ENCODE measurements at regions not wholly inside any gene's neighbourhood (a gene's known extent, or its start where the extent isn't known, plus 50 kb on each side); places are given as distances from the start of the nearest gene placed in this dataset.

GRCh38 chr16:7185165-7185564 is 147.5 kb upstream of the RBFOX1 start:
- no peak for DNase-seq (ENCODE audit: low spot score)

- no peak for DNase-seq (ENCODE audit: low spot score)
Measured at GRCh38 chr16:7183768-7184167, 148.9 kb upstream of the RBFOX1 start.

- DNase-seq (ENCODE audit: low spot score) = no peak
Measured at GRCh38 chr16:7182510-7183109, 150.0 kb upstream of the RBFOX1 start.

GRCh38 chr16:7177875-7178274 is 154.8 kb upstream of the RBFOX1 start:
- no peak for DNase-seq (ENCODE audit: low spot score)

GRCh38 chr16:7171151-7171550 is 161.5 kb upstream of the RBFOX1 start:
- no peak for DNase-seq (ENCODE audit: low spot score)

GRCh38 chr16:7167626-7168025 is 165.0 kb upstream of the RBFOX1 start:
- no peak for DNase-seq (ENCODE audit: low spot score)

- no peak for DNase-seq (ENCODE audit: low spot score)
Measured at GRCh38 chr16:7161891-7162290, 170.8 kb upstream of the RBFOX1 start.

- no peak for DNase-seq (ENCODE audit: low spot score)
Measured at GRCh38 chr16:7160093-7160492, 172.6 kb upstream of the RBFOX1 start.

- no peak for DNase-seq (ENCODE audit: low spot score)
Measured at GRCh38 chr16:7158481-7158880, 174.2 kb upstream of the RBFOX1 start.

- DNase-seq (ENCODE audit: low spot score) = no peak
Measured at GRCh38 chr16:7150230-7150629, 182.4 kb upstream of the RBFOX1 start.

GRCh38 chr16:7148606-7149005 is 184.0 kb upstream of the RBFOX1 start:
- DNase-seq (ENCODE audit: low spot score) = no peak

GRCh38 chr16:7140899-7141298 is 191.7 kb upstream of the RBFOX1 start:
- DNase-seq (ENCODE audit: low spot score) = no peak

- no peak for DNase-seq (ENCODE audit: low spot score)
Measured at GRCh38 chr16:7137560-7138330, 194.9 kb upstream of the RBFOX1 start.

- DNase-seq (ENCODE audit: low spot score) = no peak
Measured at GRCh38 chr16:7132465-7132864, 200.2 kb upstream of the RBFOX1 start.

GRCh38 chr16:7124701-7125100 is 207.9 kb upstream of the RBFOX1 start:
- no peak for DNase-seq (ENCODE audit: low spot score)

GRCh38 chr16:7124242-7124641 is 208.4 kb upstream of the RBFOX1 start:
- DNase-seq (ENCODE audit: low spot score) = no peak

GRCh38 chr16:7116734-7117133 is 215.9 kb upstream of the RBFOX1 start:
- DNase-seq (ENCODE audit: low spot score) = no peak

GRCh38 chr16:7115898-7116297 is 216.7 kb upstream of the RBFOX1 start:
- DNase-seq (ENCODE audit: low spot score) = no peak

- DNase-seq (ENCODE audit: low spot score) = no peak
Measured at GRCh38 chr16:7113949-7114348, 218.7 kb upstream of the RBFOX1 start.

GRCh38 chr16:7113395-7113794 is 219.2 kb upstream of the RBFOX1 start:
- no peak for DNase-seq (ENCODE audit: low spot score)

GRCh38 chr16:7111265-7111664 is 221.4 kb upstream of the RBFOX1 start:
- DNase-seq (ENCODE audit: low spot score) = no peak

GRCh38 chr16:7107436-7107835 is 225.2 kb upstream of the RBFOX1 start:
- no peak for DNase-seq (ENCODE audit: low spot score)

- DNase-seq (ENCODE audit: low spot score) = no peak
Measured at GRCh38 chr16:7103056-7103455, 229.6 kb upstream of the RBFOX1 start.

GRCh38 chr16:7101054-7101453 is 231.6 kb upstream of the RBFOX1 start:
- DNase-seq (ENCODE audit: low spot score) = no peak
